SK-N-SH (cell line): ENCODE measurements at regions not wholly inside any gene's neighbourhood (a gene's known extent, or its start where the extent isn't known, plus 50 kb on each side); places are given as distances from the start of the nearest gene placed in this dataset.

Experiments used
- ELF1 ChIP-seq: IDR thresholded peaks from 2 replicates; pipeline ENCODE4 v1.4.0; 2012
- EP300 ChIP-seq, 2 experiments: IDR thresholded peaks; 2 replicates each; pipeline versions ENCODE4 v1.4.0 to v1.6.1; 2012; ENCODE audit warnings: borderline replicate concordance in 1 of 2, low read depth in 1 of 2, low read length in 1 of 2
- EZH2phosphoT487 ChIP-seq: fragments of 200-600 bp; sonication (generic); IDR thresholded peaks from 2 replicates; pipeline ENCODE4 v1.6.1; 2017; ENCODE audit warnings: low read depth, mixed run types, mild to moderate bottlenecking, antibody characterized with exemption, moderate library complexity, borderline replicate concordance
- GABPA ChIP-seq: IDR thresholded peaks from 2 replicates; pipeline ENCODE4 v1.4.0; 2012; ENCODE audit warnings: low read depth, mild to moderate bottlenecking
- MAX ChIP-seq: IDR thresholded peaks from 2 replicates; pipeline ENCODE4 v1.4.0; 2012; ENCODE audit warnings: low read depth
- POLR2AphosphoS5 ChIP-seq: IDR thresholded peaks from 2 replicates; pipeline ENCODE4 v1.6.1; 2012; ENCODE audit warnings: low read depth, low read length
- RCOR1 ChIP-seq: fragments of 150-350 bp; IDR thresholded peaks from 2 replicates; pipeline ENCODE4 v1.6.1; 2017; ENCODE audit warnings: antibody characterized with exemption, low read length
- RFX5 ChIP-seq: IDR thresholded peaks from 2 replicates; pipeline ENCODE4 v1.6.1; 2012; ENCODE audit warnings: mild to moderate bottlenecking, improper control_type of control experiment, low read length
- USF1 ChIP-seq: IDR thresholded peaks from 2 replicates; pipeline ENCODE4 v1.4.0; 2012; ENCODE audit warnings: low read depth, borderline replicate concordance
- ZBTB33 ChIP-seq: IDR thresholded peaks from 2 replicates; pipeline ENCODE4 v1.4.0; 2012; ENCODE audit warnings: low read depth, borderline replicate concordance
- TF ChIP-seq, protein P1 (sequence below): fragments of 200-600 bp; sonication (generic); IDR thresholded peaks from 2 replicates; pipeline ENCODE4 v1.6.1; 2017; ENCODE audit warnings: antibody characterized with exemption, mild to moderate bottlenecking, moderate library complexity
- TF ChIP-seq, protein P2 (sequence below): fragments of 150-350 bp; IDR thresholded peaks from 2 replicates; pipeline ENCODE4 v1.6.1; 2017; ENCODE audit warnings: antibody characterized with exemption, low read length, low read depth, borderline replicate concordance

GRCh38 chr7:54072710-54073109 is 469.5 kb upstream of the VSTM2A start:
- TF ChIP-seq, protein P1, sequence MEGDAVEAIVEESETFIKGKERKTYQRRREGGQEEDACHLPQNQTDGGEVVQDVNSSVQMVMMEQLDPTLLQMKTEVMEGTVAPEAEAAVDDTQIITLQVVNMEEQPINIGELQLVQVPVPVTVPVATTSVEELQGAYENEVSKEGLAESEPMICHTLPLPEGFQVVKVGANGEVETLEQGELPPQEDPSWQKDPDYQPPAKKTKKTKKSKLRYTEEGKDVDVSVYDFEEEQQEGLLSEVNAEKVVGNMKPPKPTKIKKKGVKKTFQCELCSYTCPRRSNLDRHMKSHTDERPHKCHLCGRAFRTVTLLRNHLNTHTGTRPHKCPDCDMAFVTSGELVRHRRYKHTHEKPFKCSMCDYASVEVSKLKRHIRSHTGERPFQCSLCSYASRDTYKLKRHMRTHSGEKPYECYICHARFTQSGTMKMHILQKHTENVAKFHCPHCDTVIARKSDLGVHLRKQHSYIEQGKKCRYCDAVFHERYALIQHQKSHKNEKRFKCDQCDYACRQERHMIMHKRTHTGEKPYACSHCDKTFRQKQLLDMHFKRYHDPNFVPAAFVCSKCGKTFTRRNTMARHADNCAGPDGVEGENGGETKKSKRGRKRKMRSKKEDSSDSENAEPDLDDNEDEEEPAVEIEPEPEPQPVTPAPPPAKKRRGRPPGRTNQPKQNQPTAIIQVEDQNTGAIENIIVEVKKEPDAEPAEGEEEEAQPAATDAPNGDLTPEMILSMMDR, result no peak
- no peak for TF ChIP-seq MAX
- TF ChIP-seq POLR2AphosphoS5, result no peak
- TF ChIP-seq, protein P2, sequence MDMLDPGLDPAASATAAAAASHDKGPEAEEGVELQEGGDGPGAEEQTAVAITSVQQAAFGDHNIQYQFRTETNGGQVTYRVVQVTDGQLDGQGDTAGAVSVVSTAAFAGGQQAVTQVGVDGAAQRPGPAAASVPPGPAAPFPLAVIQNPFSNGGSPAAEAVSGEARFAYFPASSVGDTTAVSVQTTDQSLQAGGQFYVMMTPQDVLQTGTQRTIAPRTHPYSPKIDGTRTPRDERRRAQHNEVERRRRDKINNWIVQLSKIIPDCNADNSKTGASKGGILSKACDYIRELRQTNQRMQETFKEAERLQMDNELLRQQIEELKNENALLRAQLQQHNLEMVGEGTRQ, result no peak
- TF ChIP-seq ZBTB33, result no peak
- no peak for TF ChIP-seq EP300 (IDR thresholded peaks at IDR 0.05; ENCODE audit: borderline replicate concordance in 1 of 2, low read depth in 1 of 2, low read length in 1 of 2)
- no peak for TF ChIP-seq ELF1
- TF ChIP-seq RCOR1, result no peak
- TF ChIP-seq USF1, result no peak
- TF ChIP-seq GABPA, result no peak
- TF ChIP-seq EZH2phosphoT487, result no peak
- TF ChIP-seq RFX5, result no peak
